ENCODE measurements at regions not wholly inside any gene's neighbourhood (a gene's known extent, or its start where the extent isn't known, plus 50 kb on each side); places are given as distances from the start of the nearest gene placed in this dataset.

GRCh38 chr4:171751538-171751937 is 61.7 kb upstream of the GALNTL6 start:
- TF ChIP-seq, protein P1, sequence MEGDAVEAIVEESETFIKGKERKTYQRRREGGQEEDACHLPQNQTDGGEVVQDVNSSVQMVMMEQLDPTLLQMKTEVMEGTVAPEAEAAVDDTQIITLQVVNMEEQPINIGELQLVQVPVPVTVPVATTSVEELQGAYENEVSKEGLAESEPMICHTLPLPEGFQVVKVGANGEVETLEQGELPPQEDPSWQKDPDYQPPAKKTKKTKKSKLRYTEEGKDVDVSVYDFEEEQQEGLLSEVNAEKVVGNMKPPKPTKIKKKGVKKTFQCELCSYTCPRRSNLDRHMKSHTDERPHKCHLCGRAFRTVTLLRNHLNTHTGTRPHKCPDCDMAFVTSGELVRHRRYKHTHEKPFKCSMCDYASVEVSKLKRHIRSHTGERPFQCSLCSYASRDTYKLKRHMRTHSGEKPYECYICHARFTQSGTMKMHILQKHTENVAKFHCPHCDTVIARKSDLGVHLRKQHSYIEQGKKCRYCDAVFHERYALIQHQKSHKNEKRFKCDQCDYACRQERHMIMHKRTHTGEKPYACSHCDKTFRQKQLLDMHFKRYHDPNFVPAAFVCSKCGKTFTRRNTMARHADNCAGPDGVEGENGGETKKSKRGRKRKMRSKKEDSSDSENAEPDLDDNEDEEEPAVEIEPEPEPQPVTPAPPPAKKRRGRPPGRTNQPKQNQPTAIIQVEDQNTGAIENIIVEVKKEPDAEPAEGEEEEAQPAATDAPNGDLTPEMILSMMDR (IDR thresholded peaks at IDR 0.05; ENCODE audit: low read length): no peak
- no peak for TF ChIP-seq EZH2 (optimal IDR thresholded peaks at IDR 0.05; ENCODE audit: low read depth, low read length)
